GM23338 (cell line): ENCODE measurements at regions not wholly inside any gene's neighbourhood (a gene's known extent, or its start where the extent isn't known, plus 50 kb on each side); places are given as distances from the start of the nearest gene placed in this dataset.
"Not testable (repeated sequence)": the region's sequence is repeated elsewhere in the genome, so short reads cannot be mapped to it uniquely, and the experiment has no call there.

Experiments
- ATAC-seq: fragments of 200-7000 bp; cut with Tn5 transposase; 3 replicates; pipeline ENCODE4 v1.9.1; 2020
- DNase-seq: peaks from one replicate; pipeline ENCODE4 v3.0.0-alpha.2; 2015; ENCODE audit warnings: low spot score
- H2AFZ ChIP-seq: fragments of 200-600 bp; sonication (generic); 2 replicates; pipeline ENCODE4 v1.8.0; 2016; ENCODE audit warnings: antibody characterized with exemption, mild to moderate bottlenecking, moderate library complexity
- H3F3A ChIP-seq: fragments of 200-600 bp; sonication (generic); replicated peaks from 2 replicates; pipeline ENCODE4 v1.8.0; 2017; ENCODE audit warnings: antibody characterized with exemption, mixed run types, low read depth
- H3K27ac ChIP-seq: fragments of 200-600 bp; sonication (generic); 2 replicates; pipeline ENCODE4 v1.6.1; 2016; ENCODE audit warnings: low read depth
- H3K27me3 ChIP-seq: fragments of 200-600 bp; sonication (generic); 2 replicates; pipeline ENCODE4 v1.8.0; 2016; ENCODE audit warnings: mild to moderate bottlenecking, mixed run types, moderate library complexity; ENCODE audit not compliant: insufficient read depth
- H3K36me3 ChIP-seq: fragments of 200-600 bp; sonication (generic); 2 replicates; pipeline ENCODE4 v1.8.0; 2016; ENCODE audit warnings: mild to moderate bottlenecking; ENCODE audit not compliant: insufficient read depth
- H3K4me1 ChIP-seq: fragments of 200-600 bp; sonication (generic); 2 replicates; pipeline ENCODE4 v1.8.0; 2016; ENCODE audit warnings: mild to moderate bottlenecking, moderate library complexity; ENCODE audit not compliant: insufficient read depth
- H3K4me2 ChIP-seq: fragments of 200-600 bp; sonication (generic); 2 replicates; pipeline ENCODE4 v1.7.1; 2017; ENCODE audit warnings: mixed run types
- H3K4me3 ChIP-seq: fragments of 200-600 bp; sonication (generic); 2 replicates; pipeline ENCODE4 v1.6.1; 2016; ENCODE audit warnings: mixed run types
- H3K79me2 ChIP-seq: fragments of 200-600 bp; sonication (generic); replicated peaks from 2 replicates; pipeline ENCODE4 v1.8.0; 2017; ENCODE audit warnings: mild to moderate bottlenecking; ENCODE audit not compliant: insufficient read depth
- H3K9me2 ChIP-seq: fragments of 200-600 bp; sonication (generic); 2 replicates; pipeline ENCODE4 v1.8.0; 2017; ENCODE audit not compliant: insufficient read depth
- H4K20me1 ChIP-seq: fragments of 200-600 bp; sonication (generic); replicated peaks from 2 replicates; pipeline ENCODE4 v1.8.0; 2017; ENCODE audit warnings: mild to moderate bottlenecking; ENCODE audit not compliant: insufficient read depth
- H3K27ac Mint-ChIP-seq: 2 replicates; pipeline ENCODE4 v1.8.0; 2020; ENCODE audit warnings: inconsistent platforms, mild to moderate bottlenecking, moderate library complexity, mixed read lengths
- H3K27me3 Mint-ChIP-seq: 3 replicates; pipeline ENCODE4 v1.8.0; 2022; ENCODE audit warnings: low read depth, mild to moderate bottlenecking, moderate library complexity, mixed read lengths, inconsistent platforms; ENCODE audit not compliant: insufficient read depth, poor library complexity
- H3K36me3 Mint-ChIP-seq: 3 replicates; pipeline ENCODE4 v1.8.0; 2021; ENCODE audit warnings: low read depth, mild to moderate bottlenecking, inconsistent platforms, moderate library complexity, mixed read lengths
- H3K4me1 Mint-ChIP-seq: 3 replicates; pipeline ENCODE4 v1.8.0; 2020; ENCODE audit warnings: mild to moderate bottlenecking, inconsistent platforms, mixed read lengths
- H3K4me3 Mint-ChIP-seq: 3 replicates; pipeline ENCODE4 v1.8.0; 2021; ENCODE audit warnings: moderate library complexity, mild to moderate bottlenecking, inconsistent platforms, mixed read lengths
- H3K9me3 Mint-ChIP-seq: 3 replicates; pipeline ENCODE4 v1.8.0; 2020; ENCODE audit warnings: moderate library complexity, mild to moderate bottlenecking, inconsistent platforms, mixed read lengths
- CREB1 ChIP-seq: fragments of 250-450 bp; sonication (Bioruptor Pico); IDR thresholded peaks from 2 replicates; pipeline ENCODE4 v1.5.0; 2020; ENCODE audit warnings: low read depth, mild to moderate bottlenecking, moderate library complexity
- CTCF ChIP-seq, 2 experiments: fragments of 200-600 bp in 1 of 2; sonication (generic) in 1 of 2; conservative IDR thresholded peaks; 2 replicates each; pipeline versions ENCODE4 v1.5.1 to v1.6.1; 2016 to 2017; ENCODE audit warnings: antibody characterized with exemption in 2 of 2, low read depth in 2 of 2, mild to moderate bottlenecking in 2 of 2, moderate library complexity in 1 of 2
- ETS1 ChIP-seq: IDR thresholded peaks from 2 replicates; pipeline ENCODE4 v1.6.1; 2016; ENCODE audit warnings: antibody characterized with exemption
- EZH2 ChIP-seq: fragments of 200-600 bp; sonication (generic); IDR thresholded peaks from one replicate; pipeline ENCODE4 v1.8.0; 2017; ENCODE audit warnings: antibody characterized with exemption, mild to moderate bottlenecking, low read depth; ENCODE audit not compliant: unreplicated experiment
- NANOG ChIP-seq: IDR thresholded peaks from 2 replicates; pipeline ENCODE4 v1.6.1; 2016; ENCODE audit warnings: antibody characterized with exemption, borderline replicate concordance
- POLR2AphosphoS5 ChIP-seq: IDR thresholded peaks from 2 replicates; pipeline ENCODE4 v1.6.1; 2016; ENCODE audit warnings: antibody characterized with exemption, low read depth
- ZNF114 ChIP-seq: fragments of 250-450 bp; sonication (Bioruptor Pico); IDR thresholded peaks from 2 replicates; pipeline ENCODE4 v1.5.0; 2020; ENCODE audit warnings: mild to moderate bottlenecking, moderate library complexity
- ZNF462 ChIP-seq: fragments of 250-450 bp; sonication (Bioruptor Pico); IDR thresholded peaks from 2 replicates; pipeline ENCODE4 v1.5.0; 2020; ENCODE audit warnings: mild to moderate bottlenecking, moderate library complexity

GRCh38 chr12:34251879-34252278 is 229.6 kb downstream of the ALG10 start:
- not testable (repeated sequence) for H3K4me3 ChIP-seq, H3F3A ChIP-seq, H3K27me3 Mint-ChIP-seq, H4K20me1 ChIP-seq, H3K27me3 ChIP-seq, H3K4me1 Mint-ChIP-seq, H3K36me3 ChIP-seq, H3K27ac ChIP-seq, H3K9me2 ChIP-seq, H3K4me3 Mint-ChIP-seq, H3K4me1 ChIP-seq, H2AFZ ChIP-seq, H3K27ac Mint-ChIP-seq, DNase-seq, ATAC-seq, H3K4me2 ChIP-seq, H3K79me2 ChIP-seq
- Mint-ChIP-seq H3K9me3 (peaks cover 87% of the 10 kb centered on the region), H3K36me3 (peaks cover 23% of the 10 kb centered on the region)

- no peaks in the 10 kb centered on the region for H4K20me1 ChIP-seq
- ATAC-seq = no peak
- H3K4me1 Mint-ChIP-seq = no peaks in the 10 kb centered on the region
Observed at GRCh38 chr12:34253674-34254073, 231.4 kb downstream of the ALG10 start.

More at GRCh38 chr12:34253674-34254073, 231.4 kb downstream of the ALG10 start:
- Mint-ChIP-seq H3K9me3 (peaks cover 76% of the 10 kb centered on the region), H3K36me3 (peaks cover 17% of the 10 kb centered on the region), H3K4me3 (no peak overlapping the region), H3K27me3 (no peaks in the 10 kb centered on the region), H3K27ac (no peak overlapping the region)
- Histone ChIP-seq H2AFZ (no peak overlapping the region), H3K4me2 (no peak overlapping the region), H3K79me2 (no peaks in the 10 kb centered on the region), H3K36me3 (no peaks in the 10 kb centered on the region; the same call in 1 of the 2 replicates), H3K4me1 (no peaks in the 10 kb centered on the region), H3K27me3 (no peaks in the 10 kb centered on the region), H3K4me3 (no peak overlapping the region), H3K9me2 (no peaks in the 10 kb centered on the region), H3F3A (no peaks in the 10 kb centered on the region), H3K27ac (no peak overlapping the region)
- TF ChIP-seq POLR2AphosphoS5 = no peak
- TF ChIP-seq NANOG = no peak
- no peak for TF ChIP-seq EZH2
- no peak for TF ChIP-seq ETS1
- no peak for TF ChIP-seq ZNF462
- TF ChIP-seq CREB1 (CRISPR knock-in tag) = no peak
- no peak for TF ChIP-seq ZNF114 (CRISPR knock-in tag)
- TF ChIP-seq CTCF (conservative IDR thresholded peaks at IDR 0.05; ENCODE audit: low read depth in 2 of 2) = no peak
- DNase-seq = no peak
